Mucosa of rectum (tissue), 2 donors: ENCODE measurements at regions not wholly inside any gene's neighbourhood (a gene's known extent, or its start where the extent isn't known, plus 50 kb on each side); places are given as distances from the start of the nearest gene placed in this dataset.
"Not testable (repeated sequence)": the region's sequence is repeated elsewhere in the genome, so short reads cannot be mapped to it uniquely, and the experiment has no call there.

Experiments
- H3K27ac ChIP-seq, 2 donors: one replicate each; pipeline ENCODE4 v1.7.0; 2013; ENCODE audit warnings: inconsistent platforms in 2 of 2, low read depth in 2 of 2, low read length in 2 of 2
- H3K27me3 ChIP-seq, 2 donors: one replicate each; pipeline ENCODE4 v1.7.0; 2013; ENCODE audit warnings: low read length in 2 of 2; ENCODE audit not compliant: control insufficient read depth in 2 of 2, insufficient read depth in 2 of 2
- H3K36me3 ChIP-seq, 2 donors: one replicate each; pipeline ENCODE4 v1.7.0; 2013; ENCODE audit warnings: low read length in 2 of 2; ENCODE audit not compliant: control insufficient read depth in 2 of 2, insufficient read depth in 2 of 2
- H3K4me1 ChIP-seq, 2 donors: one replicate each; pipeline ENCODE4 v1.7.0; 2013; ENCODE audit warnings: low read length in 2 of 2, mild to moderate bottlenecking in 1 of 2; ENCODE audit not compliant: control insufficient read depth in 2 of 2, insufficient read depth in 2 of 2
- H3K4me3 ChIP-seq, 2 donors: one replicate each; pipeline ENCODE4 v1.7.0; 2013; ENCODE audit warnings: low read length in 2 of 2
- H3K9ac ChIP-seq, 2 donors: one replicate each; pipeline ENCODE4 v1.7.0; 2013; ENCODE audit warnings: low read length in 2 of 2, low read depth in 1 of 2, mild to moderate bottlenecking in 1 of 2
- H3K9me3 ChIP-seq, 2 donors: one replicate each; pipeline ENCODE4 v1.7.0; 2013; ENCODE audit warnings: low read length in 2 of 2; ENCODE audit not compliant: control insufficient read depth in 2 of 2
- donor health status: healthy.
- donor health status: Normal muscosa, but diverticular disease.

GRCh38 chr1:109845658-109846057, 65.0 kb upstream of the CSF1 start:
- no peaks in the 10 kb centered on the region for H3K9me3 ChIP-seq
- H3K4me1 ChIP-seq = peaks cover 2% of the 10 kb centered on the region in 2 donors
- H3K27ac ChIP-seq = no peak overlapping the region
- H3K27me3 ChIP-seq = no peaks in the 10 kb centered on the region
- H3K4me3 ChIP-seq = no peak overlapping the region
- H3K36me3 ChIP-seq = no peaks in the 10 kb centered on the region
- H3K9ac ChIP-seq = no peak overlapping the region

GRCh38 chr1:109844609-109845008, 66.0 kb upstream of the CSF1 start:
- no peaks in the 10 kb centered on the region for H3K9me3 ChIP-seq
- H3K4me1 ChIP-seq = no peaks in the 10 kb centered on the region
- no peak overlapping the region for H3K4me3 ChIP-seq
- no peak overlapping the region for H3K27ac ChIP-seq
- H3K9ac ChIP-seq = no peak overlapping the region
- no peaks in the 10 kb centered on the region for H3K27me3 ChIP-seq
- no peaks in the 10 kb centered on the region for H3K36me3 ChIP-seq

GRCh38 chr1:109840011-109840629, 70.5 kb upstream of the CSF1 start:
- Histone ChIP-seq H3K4me1 (no peaks in the 10 kb centered on the region), H3K9ac (no peak overlapping the region), H3K36me3 (no peaks in the 10 kb centered on the region), H3K4me3 (no peak overlapping the region), H3K9me3 (no peaks in the 10 kb centered on the region), H3K27me3 (no peaks in the 10 kb centered on the region), H3K27ac (no peak overlapping the region)

- H3K27me3 ChIP-seq, H3K4me3 ChIP-seq, H3K27ac ChIP-seq, H3K4me1 ChIP-seq, H3K9me3 ChIP-seq, H3K9ac ChIP-seq, H3K36me3 ChIP-seq: not testable (repeated sequence)
These were observed 71.4 kb upstream of the CSF1 start for GRCh38 chr1:109839276-109839675.

GRCh38 chr1:109838838-109839240, 71.8 kb upstream of the CSF1 start:
- H3K27ac ChIP-seq = no peak overlapping the region
- no peak overlapping the region for H3K4me3 ChIP-seq
- no peaks in the 10 kb centered on the region for H3K4me1 ChIP-seq
- no peaks in the 10 kb centered on the region for H3K36me3 ChIP-seq
- H3K9ac ChIP-seq = no peak overlapping the region
- no peaks in the 10 kb centered on the region for H3K9me3 ChIP-seq
- H3K27me3 ChIP-seq = no peaks in the 10 kb centered on the region

GRCh38 chr1:109837852-109838570, 72.6 kb upstream of the CSF1 start:
- H3K4me3 ChIP-seq = no peak overlapping the region
- H3K27ac ChIP-seq = no peak overlapping the region
- H3K4me1 ChIP-seq = no peaks in the 10 kb centered on the region
- H3K9me3 ChIP-seq = no peaks in the 10 kb centered on the region
- H3K27me3 ChIP-seq = no peaks in the 10 kb centered on the region
- H3K36me3 ChIP-seq = no peaks in the 10 kb centered on the region
- H3K9ac ChIP-seq = no peak overlapping the region

- not testable (repeated sequence) for H3K36me3 ChIP-seq, H3K4me3 ChIP-seq, H3K9ac ChIP-seq, H3K4me1 ChIP-seq, H3K27ac ChIP-seq, H3K27me3 ChIP-seq, H3K9me3 ChIP-seq
These were observed 71.9 kb upstream of the EPS8L3 start for GRCh38 chr1:109835645-109836044.

- no peaks in the 10 kb centered on the region for H3K27me3 ChIP-seq
These were observed 71.2 kb upstream of the EPS8L3 start for GRCh38 chr1:109834951-109835350.

GRCh38 chr1:109832945-109833344, 69.2 kb upstream of the EPS8L3 start:
- H3K4me3 ChIP-seq = no peak overlapping the region
- H3K27me3 ChIP-seq = no peaks in the 10 kb centered on the region
- no peaks in the 10 kb centered on the region for H3K9me3 ChIP-seq
- H3K27ac ChIP-seq = no peak overlapping the region
- H3K36me3 ChIP-seq = no peaks in the 10 kb centered on the region
- H3K4me1 ChIP-seq = no peaks in the 10 kb centered on the region
- H3K9ac ChIP-seq = no peak overlapping the region

More at GRCh38 chr1:109834951-109835350, 71.2 kb upstream of the EPS8L3 start:
- Histone ChIP-seq H3K36me3 (no peaks in the 10 kb centered on the region), H3K4me3 (no peak overlapping the region), H3K27ac (no peak overlapping the region), H3K9ac (no peak overlapping the region), H3K9me3 (no peaks in the 10 kb centered on the region), H3K4me1 (no peaks in the 10 kb centered on the region)

GRCh38 chr1:109828756-109829505, 65.2 kb upstream of the EPS8L3 start:
- Histone ChIP-seq H3K4me3 (no peak overlapping the region), H3K9ac (no peak overlapping the region), H3K27me3 (no peaks in the 10 kb centered on the region), H3K36me3 (no peaks in the 10 kb centered on the region), H3K4me1 (peaks cover 3 to 5% of the 10 kb centered on the region in 2 donors), H3K27ac (no peak overlapping the region), H3K9me3 (no peaks in the 10 kb centered on the region)
